Smooth muscle cell (in vitro differentiated cells): ENCODE measurements at regions not wholly inside any gene's neighbourhood (a gene's known extent, or its start where the extent isn't known, plus 50 kb on each side); places are given as distances from the start of the nearest gene placed in this dataset.
A peak's percentile ranks its signal among the peaks of the same experiment; 100 is the strongest.

Experiments
- DNase-seq: peaks from one replicate; lab custom pipeline; 2025; ENCODE audit not compliant: unreplicated experiment; lab: John Stamatoyannopoulos, UW
- H2AFZ ChIP-seq: fragments of 200-600 bp; sonication (generic); 2 replicates; pipeline ENCODE4 v1.6.0; 2016; ENCODE audit warnings: antibody characterized with exemption, low read depth, mild to moderate bottlenecking
- H3F3A ChIP-seq: fragments of 200-600 bp; sonication (generic); 2 replicates; pipeline ENCODE4 v1.6.0; 2017; ENCODE audit warnings: antibody characterized with exemption, low read depth
- H3K27ac ChIP-seq: fragments of 200-600 bp; sonication (generic); 2 replicates; pipeline ENCODE4 v1.5.1; 2016; ENCODE audit warnings: low read depth, mild to moderate bottlenecking
- H3K27me3 ChIP-seq: fragments of 200-600 bp; sonication (generic); 2 replicates; pipeline ENCODE4 v1.6.1; 2016; ENCODE audit warnings: low read depth, mild to moderate bottlenecking
- H3K36me3 ChIP-seq: fragments of 200-600 bp; sonication (generic); 2 replicates; pipeline ENCODE4 v1.5.1; 2016; ENCODE audit warnings: low read depth
- H3K4me1 ChIP-seq: fragments of 200-600 bp; sonication (generic); 2 replicates; pipeline ENCODE4 v1.5.1; 2016; ENCODE audit warnings: low read depth
- H3K4me2 ChIP-seq: fragments of 200-600 bp; sonication (generic); 2 replicates; pipeline ENCODE4 v1.6.0; 2016; ENCODE audit warnings: mild to moderate bottlenecking
- H3K4me3 ChIP-seq: fragments of 200-600 bp; sonication (generic); 2 replicates; pipeline ENCODE4 v1.5.1; 2016; ENCODE audit warnings: mild to moderate bottlenecking
- H3K79me2 ChIP-seq: fragments of 200-600 bp; sonication (generic); 2 replicates; pipeline ENCODE4 v1.6.0; 2016; ENCODE audit warnings: low read depth, mild to moderate bottlenecking
- H3K9ac ChIP-seq: fragments of 200-600 bp; sonication (generic); 2 replicates; pipeline ENCODE4 v1.6.0; 2016; ENCODE audit warnings: low read depth
- H3K9me3 ChIP-seq: fragments of 200-600 bp; sonication (generic); replicated peaks from 2 replicates; pipeline ENCODE4 v1.5.1; 2016; ENCODE audit warnings: low read depth
- H4K20me1 ChIP-seq: fragments of 200-600 bp; sonication (generic); 2 replicates; pipeline ENCODE4 v1.6.0; 2016; ENCODE audit warnings: low read depth
- WGBS: methylation state at CpG from one replicate; pipeline ENCODE4 v1.1.7; 2016; ENCODE audit warnings: low lambda C conversion rate; 5-methylcytosine and 5-hydroxymethylcytosine counted together
- TF ChIP-seq, protein P1 (sequence below): fragments of 200-600 bp; sonication (generic); IDR thresholded peaks from 2 replicates; pipeline ENCODE4 v1.5.1; 2017; ENCODE audit warnings: borderline replicate concordance, mild to moderate bottlenecking, antibody characterized with exemption; ENCODE audit not compliant: insufficient read depth, poor library complexity, severe bottlenecking

DNA sequence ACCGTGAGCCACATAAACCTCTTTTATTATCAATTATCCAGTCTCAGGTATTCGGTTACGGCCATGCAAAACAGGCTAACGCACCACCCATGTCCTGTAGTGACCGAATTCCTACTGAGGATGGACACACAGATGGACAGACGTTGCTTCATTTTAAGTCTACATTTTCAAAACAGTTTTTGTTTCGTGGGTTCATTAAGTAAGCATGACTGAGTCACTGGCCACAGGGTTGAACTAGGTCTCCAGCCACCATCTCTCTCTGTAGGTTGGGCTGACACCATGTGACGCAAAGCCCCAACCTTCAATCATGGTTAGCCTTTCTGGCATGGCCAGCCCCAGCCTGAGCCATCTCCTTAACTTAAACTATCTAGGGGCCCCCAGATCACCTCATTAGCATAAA, 110.0 kb upstream of the SLC22A23 start:
- Histone ChIP-seq H3K27ac (no peak overlapping the region), H3K36me3 (no peaks in the 10 kb centered on the region), H3K27me3 (no peaks in the 10 kb centered on the region), H3F3A (no peaks in the 10 kb centered on the region), H4K20me1 (no peaks in the 10 kb centered on the region), H3K4me3 (no peak overlapping the region), H3K9me3 (no peaks in the 10 kb centered on the region), H3K9ac (no peak overlapping the region), H3K4me1 (peaks cover 9% of the 10 kb centered on the region), H3K4me2 (peak overlapping the region; percentile 23), H2AFZ (no peak overlapping the region), H3K79me2 (no peaks in the 10 kb centered on the region)
- TF ChIP-seq, protein P1, sequence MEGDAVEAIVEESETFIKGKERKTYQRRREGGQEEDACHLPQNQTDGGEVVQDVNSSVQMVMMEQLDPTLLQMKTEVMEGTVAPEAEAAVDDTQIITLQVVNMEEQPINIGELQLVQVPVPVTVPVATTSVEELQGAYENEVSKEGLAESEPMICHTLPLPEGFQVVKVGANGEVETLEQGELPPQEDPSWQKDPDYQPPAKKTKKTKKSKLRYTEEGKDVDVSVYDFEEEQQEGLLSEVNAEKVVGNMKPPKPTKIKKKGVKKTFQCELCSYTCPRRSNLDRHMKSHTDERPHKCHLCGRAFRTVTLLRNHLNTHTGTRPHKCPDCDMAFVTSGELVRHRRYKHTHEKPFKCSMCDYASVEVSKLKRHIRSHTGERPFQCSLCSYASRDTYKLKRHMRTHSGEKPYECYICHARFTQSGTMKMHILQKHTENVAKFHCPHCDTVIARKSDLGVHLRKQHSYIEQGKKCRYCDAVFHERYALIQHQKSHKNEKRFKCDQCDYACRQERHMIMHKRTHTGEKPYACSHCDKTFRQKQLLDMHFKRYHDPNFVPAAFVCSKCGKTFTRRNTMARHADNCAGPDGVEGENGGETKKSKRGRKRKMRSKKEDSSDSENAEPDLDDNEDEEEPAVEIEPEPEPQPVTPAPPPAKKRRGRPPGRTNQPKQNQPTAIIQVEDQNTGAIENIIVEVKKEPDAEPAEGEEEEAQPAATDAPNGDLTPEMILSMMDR: no peak
- no peak for DNase-seq
- 75% methylated on average over 8 of the region's 8 CpGs for WGBS

DNA sequence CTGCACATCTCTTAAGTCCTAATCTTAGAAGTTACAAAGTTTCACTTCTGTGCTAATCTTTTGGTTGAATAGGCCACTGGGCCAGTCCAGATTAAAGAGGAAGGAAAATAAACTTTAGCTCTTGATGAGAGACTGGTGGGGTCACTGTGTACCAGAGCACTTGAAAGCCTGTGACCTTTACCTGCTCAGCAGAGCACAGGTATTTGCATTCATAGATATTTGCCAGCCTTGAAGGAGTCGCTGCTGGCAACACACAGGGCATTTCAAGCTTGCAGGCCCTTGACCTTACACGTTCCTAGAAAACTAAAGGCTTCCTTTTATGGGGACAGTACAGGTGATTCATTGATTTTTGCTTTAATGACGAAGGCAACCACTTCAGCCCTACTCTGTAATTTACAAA, 108.4 kb upstream of the SLC22A23 start:
- Histone ChIP-seq H3K27me3 (no peaks in the 10 kb centered on the region), H3K9me3 (no peaks in the 10 kb centered on the region), H3K4me1 (peaks cover 9% of the 10 kb centered on the region), H3K9ac (no peak overlapping the region), H3K4me2 (no peak overlapping the region), H4K20me1 (no peaks in the 10 kb centered on the region), H3K79me2 (no peaks in the 10 kb centered on the region), H2AFZ (no peak overlapping the region), H3F3A (no peaks in the 10 kb centered on the region), H3K4me3 (no peak overlapping the region), H3K36me3 (no peaks in the 10 kb centered on the region), H3K27ac (no peak overlapping the region)
- 88% methylated on average over 3 of the region's 3 CpGs for WGBS
- TF ChIP-seq, protein P1: no peak
- no peak for DNase-seq

DNA sequence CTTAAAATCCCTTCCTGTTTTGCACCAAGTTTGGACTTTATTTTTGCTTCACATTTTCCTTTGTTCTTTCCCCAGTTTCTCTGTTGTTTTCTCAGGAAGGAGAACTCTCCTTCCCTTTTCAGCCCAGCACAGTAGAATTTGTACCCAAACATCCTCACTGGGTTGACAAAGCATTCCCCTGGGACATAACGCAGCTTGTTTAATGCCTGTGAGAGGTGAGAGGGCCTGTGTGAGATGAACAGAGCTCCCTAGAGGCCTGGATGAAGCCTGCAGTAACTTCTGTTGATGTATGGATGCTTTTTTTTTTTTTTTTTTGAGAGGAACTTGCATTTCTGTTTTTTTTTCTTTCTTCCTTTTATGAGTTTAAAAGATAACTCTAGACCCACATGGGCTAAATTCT, 104.9 kb upstream of the SLC22A23 start:
- Histone ChIP-seq H2AFZ (peak overlapping the region; percentile 76), H3K4me1 (no peaks in the 10 kb centered on the region)
- WGBS: 50% methylated on average over 1 of the region's 1 CpG

DNA sequence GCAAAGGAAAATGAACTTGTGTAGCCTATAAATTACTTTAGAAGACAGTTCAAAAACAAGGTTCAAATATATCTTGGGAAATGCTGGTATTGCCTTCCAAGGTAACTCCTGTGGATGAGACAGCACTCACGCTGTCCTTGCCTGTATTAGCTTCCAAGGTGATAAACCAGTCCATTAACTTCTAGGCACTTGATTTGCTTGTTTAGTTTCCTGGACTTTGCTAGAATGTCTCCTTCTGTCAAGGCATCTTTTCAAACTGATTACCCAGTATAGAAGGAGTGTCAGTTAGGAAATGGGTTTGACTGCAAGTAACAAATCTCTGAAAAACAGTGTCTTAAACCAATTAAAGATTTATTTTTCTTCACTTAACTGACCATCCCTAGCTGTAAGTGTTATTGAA, 103.4 kb upstream of the SLC22A23 start:
- no peak overlapping the region for H3K4me2 ChIP-seq
- WGBS: 96% methylated on average over 1 of the region's 1 CpG
- no peaks in the 10 kb centered on the region for H3K79me2 ChIP-seq
- no peaks in the 10 kb centered on the region for H3F3A ChIP-seq
- H3K9ac ChIP-seq: no peak overlapping the region
- no peak overlapping the region for H2AFZ ChIP-seq
- TF ChIP-seq, protein P1: no peak
- H3K4me1 ChIP-seq: no peaks in the 10 kb centered on the region
- no peaks in the 10 kb centered on the region for H3K36me3 ChIP-seq
- no peaks in the 10 kb centered on the region for H3K27me3 ChIP-seq
- no peak overlapping the region for H3K27ac ChIP-seq
- no peaks in the 10 kb centered on the region for H3K9me3 ChIP-seq
- H4K20me1 ChIP-seq: no peaks in the 10 kb centered on the region
- H3K4me3 ChIP-seq: no peak overlapping the region
- DNase-seq: no peak

More for the DNA sequence above, 104.9 kb upstream of the SLC22A23 start:
- no peak for DNase-seq
- Histone ChIP-seq H3K4me2 (no peak overlapping the region), H4K20me1 (no peaks in the 10 kb centered on the region), H3K36me3 (no peaks in the 10 kb centered on the region), H3K4me3 (no peak overlapping the region), H3K9ac (no peak overlapping the region), H3K27me3 (no peaks in the 10 kb centered on the region), H3K9me3 (no peaks in the 10 kb centered on the region), H3K79me2 (no peaks in the 10 kb centered on the region), H3K27ac (no peak overlapping the region), H3F3A (no peaks in the 10 kb centered on the region)
- TF ChIP-seq, protein P1: no peak
